ENCODE measurements at regions not wholly inside any gene's neighbourhood (a gene's known extent, or its start where the extent isn't known, plus 50 kb on each side); places are given as distances from the start of the nearest gene placed in this dataset.
A peak's percentile ranks its signal among the peaks of the same experiment; 100 is the strongest.
"Not testable (repeated sequence)": the region's sequence is repeated elsewhere in the genome, so short reads cannot be mapped to it uniquely, and the experiment has no call there.

DNA sequence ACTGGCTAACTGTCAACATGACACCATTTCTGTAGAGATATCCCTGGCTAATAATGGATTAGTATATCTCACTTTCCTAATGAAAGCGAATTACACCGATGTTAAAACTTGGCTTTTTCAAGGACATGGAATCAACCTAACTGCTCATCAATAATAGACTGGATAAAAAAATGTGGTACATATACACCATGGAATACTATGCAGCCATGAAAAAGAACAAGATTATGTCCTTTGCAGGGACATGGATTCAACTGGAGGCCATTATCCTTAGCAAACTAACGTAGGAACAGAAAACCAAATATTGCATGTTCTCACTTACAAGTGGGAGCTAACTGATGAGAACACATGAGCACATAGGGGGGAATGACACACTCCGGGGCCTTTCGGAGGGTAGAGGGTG, 62.6 kb downstream of the ZIC1 start:
- DNase-seq (ENCODE audit: low read depth): no peak

DNA sequence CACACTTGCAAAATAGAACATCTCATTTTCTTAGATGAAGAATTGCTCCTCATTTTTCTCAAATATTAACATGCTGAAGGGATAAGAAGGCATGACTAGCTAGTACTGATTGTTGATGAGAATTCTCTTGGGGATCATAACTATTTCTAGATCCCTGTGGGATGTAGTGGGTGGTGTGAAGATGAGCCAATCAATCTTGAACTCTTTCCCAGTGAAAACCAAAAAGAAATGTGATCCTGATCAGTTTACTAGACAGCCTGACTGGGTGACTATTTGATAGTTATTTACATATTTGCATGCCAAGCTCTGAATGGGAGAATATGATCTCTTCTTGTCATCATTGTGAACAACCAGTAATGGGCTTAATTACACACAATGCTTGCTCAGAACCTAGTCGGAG, 63.7 kb downstream of the ZIC1 start:
- DNase-seq (ENCODE audit: low read depth): no peak

DNA sequence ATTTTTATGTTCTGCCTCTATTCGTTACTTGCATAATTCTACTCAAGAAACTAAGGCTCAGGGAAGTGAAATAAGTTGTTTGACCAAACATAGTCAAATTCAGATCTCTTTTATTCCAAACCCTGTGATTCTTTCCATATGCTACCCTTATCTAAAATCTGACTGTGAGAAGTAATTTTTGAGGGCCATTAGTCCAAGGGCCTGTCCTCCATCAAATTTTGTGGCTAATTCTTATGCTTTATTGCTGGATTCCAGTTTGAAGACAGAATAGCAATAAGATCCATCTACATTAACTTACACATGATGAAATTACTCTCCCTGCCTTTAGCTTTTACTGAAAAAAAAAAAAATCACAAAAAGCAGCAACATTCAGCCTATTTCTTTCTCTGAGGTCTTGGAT, 74.0 kb downstream of the ZIC1 start:
- DNase-seq (ENCODE audit: low read depth): no peak

DNA sequence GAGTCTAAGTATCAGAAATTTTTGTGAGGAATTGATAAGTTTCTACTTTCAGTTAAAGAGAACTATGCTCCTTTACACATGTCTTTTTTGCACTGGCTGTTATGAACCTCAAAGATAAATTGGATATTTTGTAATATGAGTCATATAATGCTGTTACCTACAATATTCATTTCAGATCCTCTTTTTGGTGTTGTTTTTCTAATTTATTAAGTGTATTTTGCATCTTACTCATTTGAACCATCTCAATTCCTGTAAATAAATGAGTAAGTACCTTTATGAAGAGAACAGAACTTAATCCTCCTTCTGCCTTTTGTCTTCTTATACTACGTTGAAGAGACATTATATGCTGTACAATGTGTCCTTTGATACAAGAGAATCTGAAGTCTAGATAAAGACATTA, 74.4 kb downstream of the ZIC1 start:
- no peak for DNase-seq (ENCODE audit: low read depth)

DNA sequence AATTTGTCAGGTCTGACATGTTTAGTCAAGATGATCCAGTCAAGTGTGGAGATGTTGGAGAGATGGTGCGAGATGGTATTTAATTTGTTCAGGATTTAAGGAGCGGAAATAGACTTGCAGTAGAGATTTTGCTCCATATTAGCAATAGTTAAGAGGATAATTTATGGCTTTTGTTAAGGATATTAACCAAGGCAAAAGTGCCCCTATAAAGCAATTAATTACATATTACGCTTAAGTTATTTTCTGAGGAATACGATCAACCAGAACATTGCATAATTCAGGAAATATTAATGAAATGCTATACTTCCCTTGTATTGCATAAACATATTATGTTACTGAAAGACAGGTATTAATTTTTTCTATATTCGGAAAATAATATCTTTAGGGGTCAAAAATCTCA, 83.9 kb downstream of the ZIC1 start:
- DNase-seq (ENCODE audit: low read depth): no peak

DNA sequence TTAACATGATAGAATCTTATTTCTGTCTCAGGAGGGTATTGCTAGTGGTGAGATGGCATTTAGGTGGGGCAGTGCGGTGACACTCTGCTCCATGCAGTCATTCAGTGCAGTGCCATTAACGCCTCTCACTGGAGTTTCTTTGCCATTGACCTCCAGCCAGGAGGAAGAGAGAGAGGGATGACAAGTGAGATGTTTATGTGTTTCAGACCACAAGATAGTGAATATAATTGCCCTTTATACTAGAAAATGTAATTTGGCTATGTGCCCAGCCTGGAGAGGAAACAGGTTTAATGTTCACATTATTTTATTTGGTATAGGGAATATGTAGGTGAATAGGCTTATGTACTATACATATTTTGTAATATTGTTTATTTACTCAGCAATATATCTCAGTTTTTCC, 84.5 kb downstream of the ZIC1 start:
- DNase-seq (ENCODE audit: low read depth): no peak

DNA sequence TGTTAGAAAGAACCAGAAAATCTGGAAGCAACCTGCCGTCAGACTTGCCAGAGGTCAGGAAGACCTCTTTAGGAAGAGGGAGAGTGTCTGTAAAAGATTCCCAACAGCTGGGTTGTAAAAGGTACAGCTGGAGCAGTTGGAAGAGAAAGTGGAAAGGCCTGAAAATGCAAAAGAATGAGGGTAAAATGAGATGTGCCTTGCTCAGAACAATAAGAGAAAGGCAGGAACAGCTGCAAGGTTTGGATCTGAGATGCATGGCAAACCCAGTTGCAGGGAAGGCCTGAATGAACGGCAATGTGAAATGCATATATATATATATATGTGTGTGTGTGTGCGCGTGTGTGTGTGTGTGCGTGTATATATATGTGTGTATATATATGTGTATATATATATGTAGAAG, 88.1 kb downstream of the ZIC1 start:
- no peak for DNase-seq (ENCODE audit: low read depth)

DNA sequence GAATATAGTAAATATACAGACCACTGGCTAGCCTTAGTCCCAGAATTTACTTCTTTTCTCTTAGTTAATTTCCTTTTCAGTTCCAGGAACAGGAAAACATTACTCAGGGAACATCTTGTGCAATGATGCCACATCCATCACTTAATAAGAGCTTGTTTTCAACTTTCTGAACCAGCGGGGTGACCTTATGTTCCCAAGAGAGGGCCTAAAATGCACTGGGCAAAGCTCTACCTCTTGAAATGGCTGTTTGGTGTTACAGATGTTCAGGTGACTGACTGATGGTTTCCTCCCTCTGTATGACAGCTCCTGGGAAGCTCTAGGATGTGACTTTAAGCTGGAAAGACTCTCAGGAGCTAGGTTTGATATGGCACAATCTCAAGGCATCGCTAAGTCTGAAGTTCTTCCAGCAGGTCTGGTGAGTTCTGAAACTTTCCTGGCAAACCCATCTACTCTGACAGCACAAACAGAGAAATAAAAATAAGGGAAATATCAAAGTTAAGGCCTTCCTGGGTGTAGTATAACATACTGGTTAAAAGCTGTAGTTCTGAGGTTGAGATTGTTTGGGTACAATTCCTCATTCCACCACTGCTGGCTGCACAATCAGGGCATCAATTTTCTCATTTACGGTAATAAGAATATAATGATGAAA, 98.6 kb downstream of the ZIC1 start:
- no peak for DNase-seq (ENCODE audit: low read depth)

DNA sequence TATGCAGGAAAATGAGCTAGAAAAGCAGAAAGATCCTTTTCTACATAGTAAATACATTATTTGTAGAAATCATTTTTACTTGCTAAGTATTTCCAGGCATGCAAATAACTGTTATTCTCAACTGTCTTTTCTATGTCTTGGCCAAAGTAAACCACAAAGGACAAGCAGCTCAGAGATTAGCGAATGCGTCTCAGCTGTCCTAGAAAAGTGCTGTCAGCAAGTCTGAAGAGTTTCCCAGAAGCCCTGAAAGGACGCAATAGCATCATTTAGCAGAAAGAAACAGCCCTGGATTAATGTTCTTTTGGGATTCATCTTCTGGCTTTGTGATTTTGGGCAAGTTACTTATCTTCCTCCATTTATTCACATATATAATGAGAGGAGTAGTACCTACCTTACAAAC, 100.3 kb downstream of the ZIC1 start:
- no peak for DNase-seq (ENCODE audit: low read depth)

DNA sequence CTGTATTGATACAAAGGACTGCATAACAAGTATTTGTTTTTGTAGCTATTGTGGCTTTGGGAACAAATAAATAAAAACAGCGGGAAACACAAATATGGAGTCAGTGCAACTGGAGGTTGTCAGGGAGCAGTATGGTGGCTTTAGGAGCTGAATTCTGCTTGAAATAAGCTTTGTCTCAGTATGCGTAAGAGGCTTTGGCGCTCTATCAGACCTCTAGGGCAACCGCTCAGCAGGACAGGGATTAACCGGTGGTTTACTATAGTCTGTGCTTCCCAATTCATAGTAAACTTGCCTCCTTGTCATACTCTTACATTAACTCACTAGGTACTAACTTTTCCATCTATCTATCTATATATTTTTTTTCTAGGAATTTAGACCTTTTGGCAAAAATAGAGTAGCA, 104.6 kb downstream of the ZIC1 start:
- no peak for DNase-seq (ENCODE audit: low read depth)

DNA sequence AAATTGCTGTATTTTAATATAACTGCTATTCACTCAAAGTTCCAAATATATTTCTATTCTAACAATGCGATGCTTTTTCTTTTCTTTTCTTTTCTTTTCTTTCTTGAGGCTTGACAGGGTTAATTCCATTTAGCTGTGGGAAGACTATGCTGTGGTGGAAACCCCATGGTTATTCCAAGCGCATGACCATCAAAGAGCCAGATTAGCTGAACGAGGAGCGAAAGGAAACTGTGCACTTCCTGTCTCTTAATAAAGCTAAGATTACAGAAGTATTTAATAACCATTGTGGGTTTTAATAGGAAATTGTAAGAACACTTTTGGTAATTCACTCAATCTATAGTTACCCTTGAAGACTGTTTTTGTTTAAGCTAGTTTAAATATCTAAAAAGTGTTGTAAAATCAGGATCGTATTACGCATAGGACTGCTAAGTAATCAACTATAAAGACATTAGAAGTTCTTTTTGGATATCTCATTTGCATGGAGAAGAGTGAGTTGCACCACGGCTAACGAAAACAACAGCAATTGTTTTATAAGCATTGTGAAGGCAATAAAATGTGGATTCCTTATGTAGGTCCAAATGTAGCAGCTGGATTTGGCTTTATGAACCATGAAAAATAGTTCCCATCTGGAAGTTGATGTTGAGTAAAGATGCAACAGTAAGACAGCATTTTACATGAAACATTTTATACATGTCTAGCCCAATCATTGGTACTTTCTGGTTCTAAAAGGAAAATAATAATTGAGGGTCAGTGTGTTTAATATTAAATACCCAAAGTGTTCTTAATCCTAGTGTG, 105.4 kb downstream of the ZIC1 start:
- DNase-seq (ENCODE audit: low read depth): no peak

DNA sequence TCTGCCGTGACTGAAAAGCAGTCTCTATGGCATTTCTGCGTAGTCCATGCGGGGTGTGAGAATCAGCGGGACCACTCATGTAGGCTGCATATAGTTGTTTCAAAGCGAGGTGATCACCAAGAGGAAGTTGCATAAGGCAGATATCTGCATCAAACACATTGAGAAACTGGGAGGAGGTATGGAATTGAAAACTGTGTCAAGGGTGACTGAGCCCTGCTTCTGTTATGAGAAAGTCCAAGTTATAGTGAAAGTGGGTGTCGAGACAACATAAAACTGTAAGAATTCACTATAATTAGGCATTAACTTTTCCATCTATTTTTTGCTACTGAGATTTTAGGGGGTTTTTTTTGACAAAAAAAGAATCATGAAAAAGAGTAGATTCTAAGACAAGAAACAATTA, 109.3 kb downstream of the ZIC1 start:
- no peak for DNase-seq (ENCODE audit: low read depth)

DNA sequence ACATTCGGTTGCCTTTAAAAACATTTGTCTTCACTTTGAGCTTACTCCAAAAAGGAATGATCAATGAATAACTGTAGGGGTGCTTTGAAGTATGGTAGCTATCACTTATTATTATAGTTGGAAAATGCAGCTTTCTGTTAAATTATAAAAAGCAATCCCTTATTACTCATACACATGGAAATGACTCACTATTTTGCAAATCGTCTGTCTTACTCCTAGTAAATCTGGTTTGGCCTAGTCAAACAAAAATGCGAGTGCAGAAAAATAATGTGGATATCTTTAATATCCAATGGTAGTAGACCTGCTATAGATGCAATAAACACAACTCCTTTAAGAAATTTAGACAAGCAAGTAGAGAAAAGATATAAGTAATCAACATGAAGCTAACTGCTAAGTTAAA, 112.5 kb downstream of the ZIC1 start:
- DNase-seq (ENCODE audit: low read depth): peak; percentile 40

DNA sequence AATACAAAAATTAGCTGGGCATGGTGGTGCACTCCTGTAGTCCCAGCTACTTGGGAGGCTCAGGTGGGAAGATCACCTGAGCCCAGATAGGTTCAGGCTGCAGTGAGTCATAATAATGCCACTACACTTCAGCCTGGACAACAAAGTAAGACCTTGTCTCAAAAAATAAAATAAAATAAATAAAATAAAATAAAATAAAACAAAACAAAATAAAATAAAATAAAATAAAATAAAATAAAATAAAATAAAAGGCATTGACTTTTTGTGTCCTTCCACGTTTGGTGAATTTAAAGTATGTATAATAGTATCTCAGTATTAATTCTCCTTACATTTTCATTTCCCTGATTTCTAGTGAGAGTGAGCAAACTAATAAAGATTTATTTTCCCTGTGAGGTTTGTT, 113.6 kb downstream of the ZIC1 start:
- not testable (repeated sequence) for DNase-seq (ENCODE audit: low read depth)

DNA sequence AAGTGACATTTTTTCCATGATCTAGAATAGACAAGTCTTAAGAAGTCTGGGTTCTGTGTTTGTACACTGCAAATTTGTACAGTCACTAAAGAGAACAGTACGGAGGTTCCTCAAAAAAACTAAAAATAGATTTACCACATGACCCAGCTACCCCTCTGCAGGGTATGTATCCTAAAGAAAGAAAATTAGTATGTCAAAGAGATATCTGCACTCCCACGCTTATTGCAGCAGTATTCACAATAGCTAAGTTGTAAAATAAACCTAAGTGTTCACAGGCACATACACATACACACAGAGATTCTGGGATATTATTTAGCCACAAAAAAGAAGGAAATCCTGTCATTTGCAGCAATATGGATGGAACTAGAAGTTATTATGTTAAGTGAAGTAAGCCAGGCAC, 120.4 kb downstream of the ZIC1 start:
- DNase-seq (ENCODE audit: low read depth): no peak

DNA sequence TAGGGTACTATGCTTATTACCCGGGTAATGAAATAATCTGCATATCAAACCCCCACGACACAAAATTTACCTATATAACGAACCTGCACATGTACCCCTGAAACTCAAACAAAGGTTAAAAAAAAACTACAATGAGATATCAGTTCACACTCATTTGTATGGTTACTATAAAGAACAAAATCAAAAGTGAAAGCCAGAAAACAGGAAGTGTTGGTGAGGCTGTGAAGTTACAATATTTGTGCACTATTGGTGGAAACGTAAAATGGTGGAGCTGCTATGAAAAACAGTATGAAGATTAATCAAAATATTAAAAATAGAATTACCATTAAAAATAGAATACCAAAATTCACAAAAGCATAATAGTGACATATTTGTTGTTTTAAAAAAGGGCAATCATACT, 128.9 kb downstream of the ZIC1 start:
- DNase-seq (ENCODE audit: low read depth): no peak

DNA sequence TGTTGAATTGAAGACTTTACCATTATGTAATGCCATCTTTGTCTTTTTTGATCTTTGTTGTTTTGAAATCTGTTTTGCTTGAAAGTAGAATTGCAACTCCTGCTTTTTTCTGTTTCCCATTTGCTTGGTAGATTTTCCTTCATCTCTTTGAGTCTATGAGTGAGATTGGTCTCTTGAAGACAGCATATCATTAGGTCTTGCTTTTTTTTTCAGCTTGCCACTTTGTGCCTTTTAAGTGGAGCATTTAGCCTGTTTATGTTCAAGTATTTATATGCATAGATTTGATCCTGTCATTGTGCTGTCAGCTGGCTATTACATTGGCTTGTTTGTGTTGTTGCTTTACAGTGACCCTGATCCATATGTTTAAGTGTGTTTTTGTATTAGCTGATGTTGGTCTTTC, 131.8 kb downstream of the ZIC1 start:
- DNase-seq (ENCODE audit: low read depth): no peak

DNA sequence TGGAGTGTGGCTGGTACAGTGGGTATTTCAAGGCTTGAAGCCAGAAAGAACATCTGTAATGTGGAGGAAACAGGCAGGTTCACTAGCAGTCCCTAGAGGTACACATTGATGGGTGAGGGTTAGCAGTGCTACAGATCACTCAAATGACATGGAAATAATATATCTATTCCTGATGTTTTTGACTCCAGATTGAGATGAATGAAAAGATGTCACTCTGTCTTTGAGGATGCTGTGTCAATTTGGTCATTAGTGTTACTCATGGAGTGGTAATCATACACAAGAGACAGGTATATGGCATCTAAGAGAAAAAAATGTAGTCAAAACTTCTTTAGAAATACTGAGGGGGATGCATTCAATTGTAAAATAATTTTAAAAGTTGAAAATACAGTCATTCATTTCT, 135.1 kb downstream of the ZIC1 start:
- DNase-seq (ENCODE audit: low read depth): no peak

DNA sequence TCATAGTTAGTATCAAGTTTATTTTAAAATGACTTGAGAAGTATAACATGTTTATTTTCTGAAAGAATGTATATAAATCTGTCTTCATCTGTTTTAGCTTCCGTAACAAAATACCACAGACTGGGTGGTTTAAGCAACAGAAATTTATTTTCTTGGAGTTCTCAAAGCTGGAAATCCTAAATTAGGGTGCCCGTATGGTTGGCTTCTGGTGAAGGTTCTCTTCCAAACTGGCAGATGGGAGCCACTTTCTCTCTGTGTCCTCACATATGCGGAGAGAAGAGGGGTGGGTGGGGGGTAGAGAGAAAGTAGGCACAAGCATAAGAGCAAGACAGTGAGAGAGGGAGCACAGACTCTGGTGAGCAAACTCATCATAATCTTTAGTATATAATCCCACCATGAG, 142.3 kb downstream of the ZIC1 start:
- no peak for DNase-seq (ENCODE audit: low read depth)

DNA sequence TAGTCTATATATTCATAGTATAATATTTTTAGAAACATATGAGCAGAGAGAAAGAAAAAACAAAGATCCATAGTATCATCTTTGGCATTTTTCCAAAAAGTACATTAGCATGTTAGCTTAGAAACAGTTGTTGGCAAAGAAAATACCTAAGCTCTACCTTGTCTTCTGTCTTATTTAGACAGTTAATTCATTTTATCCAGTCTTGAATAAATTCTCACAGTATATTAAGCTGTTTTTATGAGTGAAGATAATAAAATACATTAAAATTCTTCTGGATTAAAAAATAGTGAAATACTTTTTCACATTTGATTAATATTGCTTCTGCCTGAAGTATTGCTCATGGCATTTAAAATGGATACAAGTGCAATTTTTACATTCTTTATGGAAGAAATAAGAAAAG, 145.2 kb downstream of the ZIC1 start:
- no peak for DNase-seq (ENCODE audit: low read depth)

DNA sequence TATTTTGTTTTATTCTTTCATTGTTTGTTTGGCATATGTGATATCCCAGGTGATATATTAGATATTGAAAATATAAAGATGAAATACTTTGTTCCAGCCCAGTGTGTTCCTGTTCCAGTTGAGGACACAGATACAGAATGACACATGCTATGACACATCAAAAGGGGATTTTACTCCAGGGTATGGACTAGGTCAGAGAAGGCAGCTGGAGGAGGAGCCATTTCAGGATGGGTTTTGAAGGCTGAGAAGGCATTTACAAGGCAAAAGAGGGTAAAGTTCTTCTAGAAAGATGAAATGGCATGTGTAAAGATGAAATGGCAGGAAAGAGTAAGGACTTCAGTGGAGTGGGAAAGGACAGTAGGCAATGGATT, 163.8 kb downstream of the ZIC1 start:
- peak; percentile 41 for DNase-seq (ENCODE audit: low read depth)

DNA sequence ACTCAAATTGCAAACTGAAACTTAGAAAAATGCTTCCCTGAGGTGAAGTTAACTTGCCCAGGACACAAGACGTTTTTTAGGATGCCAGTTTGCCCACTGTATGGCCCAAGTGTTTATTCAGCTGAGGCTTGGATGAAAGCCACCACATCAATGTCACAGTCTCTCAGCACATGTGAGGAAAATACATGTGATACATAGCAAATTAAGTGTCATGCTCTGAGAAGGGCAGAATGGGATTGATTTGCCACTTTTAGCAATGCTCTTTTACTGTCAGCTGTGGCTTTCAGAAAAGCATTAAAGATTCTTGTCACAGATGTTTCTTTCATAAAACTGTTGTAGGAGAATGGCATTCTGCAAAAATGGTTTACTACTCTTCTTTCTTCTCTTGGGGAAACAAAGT, 165.5 kb downstream of the ZIC1 start:
- no peak for DNase-seq (ENCODE audit: low read depth)

DNA sequence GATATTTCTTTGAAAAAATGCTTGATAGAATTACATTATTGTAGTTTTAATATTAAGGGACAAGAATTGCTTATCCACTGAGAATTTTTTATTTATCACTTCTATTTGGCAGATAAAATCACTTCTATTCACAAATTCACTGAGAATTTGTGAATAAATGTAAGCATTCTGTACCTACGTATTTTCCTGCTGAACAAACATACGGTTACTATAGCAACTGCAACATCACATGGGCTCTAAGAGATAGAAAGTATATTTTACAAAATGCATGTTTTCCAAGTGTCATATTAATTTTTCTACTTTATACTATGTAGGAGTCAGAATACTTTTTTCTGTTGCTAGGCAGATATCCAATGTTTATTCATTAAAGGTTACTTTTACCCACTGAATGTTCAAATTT, 166.2 kb downstream of the ZIC1 start:
- DNase-seq (ENCODE audit: low read depth): no peak

DNA sequence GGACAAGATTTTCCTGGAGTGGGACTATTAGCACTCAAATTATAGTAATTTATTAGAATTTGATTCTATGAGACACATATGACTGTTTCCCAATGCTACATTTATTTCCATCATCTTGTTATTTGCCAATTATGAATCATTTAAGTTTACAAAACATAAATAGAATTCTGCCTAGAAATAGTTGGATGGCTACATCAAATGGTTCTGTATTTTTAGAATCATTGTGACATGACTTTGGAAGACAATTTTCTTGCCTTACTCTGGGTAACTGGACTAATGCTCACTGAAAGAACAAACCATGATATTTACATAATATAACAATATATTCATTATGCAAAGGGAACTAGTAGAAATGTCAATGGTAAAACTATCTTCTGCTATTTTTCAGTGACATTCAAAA, 173.5 kb downstream of the ZIC1 start:
- DNase-seq (ENCODE audit: low read depth): no peak

Data from HS-5 (cell line).